ENCODE measurements at regions not wholly inside any gene's neighbourhood (a gene's known extent, or its start where the extent isn't known, plus 50 kb on each side); places are given as distances from the start of the nearest gene placed in this dataset.

- TF ChIP-seq SUZ12 (IDR thresholded peaks at IDR 0.05; ENCODE audit: extremely low read depth, insufficient read depth, insufficient read length): no peak
- no peak for TF ChIP-seq ZNF274 (IDR thresholded peaks at IDR 0.05; ENCODE audit: low read depth, low read length)
Measured at GRCh38 chr18:37874721-37875120, 309.1 kb upstream of the CELF4 start.

All from NT2/D1 (cell line).